ENCODE measurements at regions not wholly inside any gene's neighbourhood (a gene's known extent, or its start where the extent isn't known, plus 50 kb on each side); places are given as distances from the start of the nearest gene placed in this dataset.

- TF ChIP-seq CTCF (IDR thresholded peaks at IDR 0.05) (no peak), POLR2A (IDR thresholded peaks at IDR 0.05) (no peak)
These were observed 106.6 kb downstream of the DLL1 start for GRCh38 chr6:170184316-170184715.
